RWPE2 (cell line): ENCODE measurements at regions not wholly inside any gene's neighbourhood (a gene's known extent, or its start where the extent isn't known, plus 50 kb on each side); places are given as distances from the start of the nearest gene placed in this dataset.

Experiments used
- ATAC-seq: fragments of 200-7000 bp; cut with Tn5 transposase; 3 replicates; pipeline ENCODE4 v1.9.1; 2021; ENCODE audit warnings: low read depth
- DNase-seq: peaks from one replicate; pipeline ENCODE4 v3.0.0-alpha.2; 2020; ENCODE audit warnings: low spot score
- H3K27ac ChIP-seq: fragments of 450-650 bp; 2 replicates; pipeline ENCODE4 v1.5.1; 2017; ENCODE audit warnings: mild to moderate bottlenecking; ENCODE audit not compliant: poor library complexity, severe bottlenecking
- H3K27me3 ChIP-seq: fragments of 250-450 bp; sonication (Bioruptor Pico); 2 replicates; pipeline ENCODE4 v1.5.1; 2021; ENCODE audit warnings: mild to moderate bottlenecking, moderate library complexity; ENCODE audit not compliant: insufficient read depth, poor library complexity, severe bottlenecking
- H3K36me3 ChIP-seq: fragments of 250-450 bp; sonication (Bioruptor Pico); 2 replicates; pipeline ENCODE4 v1.5.1; 2020; ENCODE audit warnings: low read depth, mild to moderate bottlenecking, moderate library complexity
- H3K4me1 ChIP-seq: fragments of 250-450 bp; sonication (Bioruptor Pico); 2 replicates; pipeline ENCODE4 v1.5.1; 2021; ENCODE audit warnings: mild to moderate bottlenecking, moderate library complexity; ENCODE audit not compliant: insufficient read depth, poor library complexity, severe bottlenecking
- H3K4me3 ChIP-seq: fragments of 250-450 bp; sonication (Bioruptor Pico); 2 replicates; pipeline ENCODE4 v1.5.1; 2021; ENCODE audit warnings: mild to moderate bottlenecking, moderate library complexity; ENCODE audit not compliant: severe bottlenecking
- H3K9me3 ChIP-seq: fragments of 250-450 bp; sonication (Bioruptor Pico); 2 replicates; pipeline ENCODE4 v1.5.1; 2021; ENCODE audit warnings: mild to moderate bottlenecking, moderate library complexity; ENCODE audit not compliant: severe bottlenecking
- TF ChIP-seq, protein P1 (sequence below): fragments of 450-650 bp; IDR thresholded peaks from one replicate; pipeline ENCODE4 v1.5.1; 2017; ENCODE audit warnings: mild to moderate bottlenecking, moderate library complexity; ENCODE audit not compliant: poor library complexity, severe bottlenecking

DNA sequence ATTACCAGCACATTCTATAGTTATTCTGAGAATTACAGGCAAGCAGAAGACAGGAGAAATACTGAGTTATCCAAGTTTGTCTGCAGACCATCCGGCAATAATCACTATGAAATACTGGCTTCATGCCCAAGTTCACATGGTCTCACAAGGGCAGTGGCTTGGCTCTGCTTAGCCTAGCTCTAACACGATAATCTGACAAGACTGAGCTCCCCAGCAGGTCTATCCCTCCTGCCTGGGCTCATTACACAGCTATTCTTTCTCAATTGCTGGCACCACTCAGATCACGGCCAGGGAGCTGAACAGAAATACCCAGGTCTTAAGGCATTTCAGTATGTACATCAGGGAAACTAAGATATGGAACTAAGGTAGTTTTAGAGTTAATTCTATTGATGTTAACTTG is 361.6 kb upstream of the PCDH20 start:
- DNase-seq = no peak
- ATAC-seq = no peak
- H3K4me1 ChIP-seq = no peaks in the 10 kb centered on the region
- no peak overlapping the region for H3K27ac ChIP-seq
- no peaks in the 10 kb centered on the region for H3K36me3 ChIP-seq
- H3K4me3 ChIP-seq = no peak overlapping the region
- TF ChIP-seq, protein P1, sequence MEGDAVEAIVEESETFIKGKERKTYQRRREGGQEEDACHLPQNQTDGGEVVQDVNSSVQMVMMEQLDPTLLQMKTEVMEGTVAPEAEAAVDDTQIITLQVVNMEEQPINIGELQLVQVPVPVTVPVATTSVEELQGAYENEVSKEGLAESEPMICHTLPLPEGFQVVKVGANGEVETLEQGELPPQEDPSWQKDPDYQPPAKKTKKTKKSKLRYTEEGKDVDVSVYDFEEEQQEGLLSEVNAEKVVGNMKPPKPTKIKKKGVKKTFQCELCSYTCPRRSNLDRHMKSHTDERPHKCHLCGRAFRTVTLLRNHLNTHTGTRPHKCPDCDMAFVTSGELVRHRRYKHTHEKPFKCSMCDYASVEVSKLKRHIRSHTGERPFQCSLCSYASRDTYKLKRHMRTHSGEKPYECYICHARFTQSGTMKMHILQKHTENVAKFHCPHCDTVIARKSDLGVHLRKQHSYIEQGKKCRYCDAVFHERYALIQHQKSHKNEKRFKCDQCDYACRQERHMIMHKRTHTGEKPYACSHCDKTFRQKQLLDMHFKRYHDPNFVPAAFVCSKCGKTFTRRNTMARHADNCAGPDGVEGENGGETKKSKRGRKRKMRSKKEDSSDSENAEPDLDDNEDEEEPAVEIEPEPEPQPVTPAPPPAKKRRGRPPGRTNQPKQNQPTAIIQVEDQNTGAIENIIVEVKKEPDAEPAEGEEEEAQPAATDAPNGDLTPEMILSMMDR = no peak
- no peaks in the 10 kb centered on the region for H3K9me3 ChIP-seq
- H3K27me3 ChIP-seq = no peaks in the 10 kb centered on the region

DNA sequence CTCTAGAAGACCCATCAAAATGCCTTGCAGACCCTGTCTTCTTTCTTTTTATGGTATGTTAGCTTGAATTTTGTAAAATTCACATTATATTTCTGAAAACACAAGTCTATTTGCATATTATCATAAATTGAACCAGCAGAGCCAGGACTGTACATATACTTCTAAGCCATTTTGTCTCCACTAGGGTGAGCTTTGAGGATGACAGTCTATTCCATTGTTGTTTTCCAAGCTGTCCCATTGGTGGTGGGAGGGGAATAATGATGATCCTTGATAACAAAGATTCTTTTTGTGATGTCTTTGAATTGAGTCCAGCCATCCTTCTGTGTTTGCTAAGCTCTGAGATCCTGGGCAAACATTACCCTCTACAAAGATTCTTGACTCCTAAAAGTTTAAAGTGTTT is 359.3 kb upstream of the PCDH20 start:
- no peak overlapping the region for H3K4me3 ChIP-seq
- TF ChIP-seq, protein P1 = no peak
- H3K36me3 ChIP-seq = no peaks in the 10 kb centered on the region
- H3K9me3 ChIP-seq = no peaks in the 10 kb centered on the region
- H3K4me1 ChIP-seq = no peaks in the 10 kb centered on the region
- H3K27me3 ChIP-seq = no peaks in the 10 kb centered on the region
- H3K27ac ChIP-seq = no peak overlapping the region
- ATAC-seq (no peak), DNase-seq (no peak)

DNA sequence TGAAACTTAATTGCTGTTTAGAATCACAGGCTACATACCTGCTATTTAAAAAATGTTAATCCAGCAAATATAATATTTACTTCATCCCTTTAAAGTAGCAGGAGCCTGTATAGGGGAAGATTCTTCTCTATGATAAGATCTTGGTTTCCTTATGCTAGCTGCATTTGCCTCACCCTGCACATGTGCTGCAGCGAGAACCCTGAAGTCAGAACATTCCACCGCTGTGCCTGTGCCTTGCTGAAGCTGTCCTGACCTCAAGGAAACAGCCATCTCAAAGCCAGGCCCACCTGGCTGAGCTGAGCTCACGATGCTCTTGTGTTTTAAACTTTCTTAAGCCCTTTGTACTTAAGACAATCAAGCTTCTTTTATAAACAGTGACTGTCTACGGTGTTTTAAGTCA is 355.0 kb upstream of the PCDH20 start:
- Histone ChIP-seq H3K27me3 (no peaks in the 10 kb centered on the region), H3K4me3 (no peak overlapping the region), H3K9me3 (no peaks in the 10 kb centered on the region), H3K36me3 (no peaks in the 10 kb centered on the region), H3K4me1 (no peaks in the 10 kb centered on the region), H3K27ac (no peak overlapping the region)
- no peak for DNase-seq
- TF ChIP-seq, protein P1 = no peak
- no peak for ATAC-seq

DNA sequence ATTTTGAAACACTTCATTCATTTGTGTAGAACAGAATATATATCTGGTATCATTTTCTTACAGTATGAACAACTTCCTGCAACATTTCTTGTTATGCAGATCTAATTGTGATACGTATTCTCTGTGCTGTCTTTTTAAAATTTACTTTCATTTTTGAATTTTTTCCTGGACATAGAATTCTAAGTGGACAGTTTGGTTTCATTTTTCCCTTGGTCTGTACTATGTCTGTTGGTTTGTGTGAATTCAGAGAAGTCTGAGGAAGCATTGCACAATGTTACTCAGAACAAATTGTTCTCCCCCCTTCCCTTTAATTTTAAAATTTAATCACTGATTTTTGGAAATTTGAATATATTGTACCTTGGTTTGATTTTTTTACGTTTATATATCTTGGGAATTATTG is 352.5 kb upstream of the PCDH20 start:
- ATAC-seq (no peak), DNase-seq (no peak)
- H3K36me3 ChIP-seq = no peaks in the 10 kb centered on the region
- H3K4me3 ChIP-seq = no peak overlapping the region
- TF ChIP-seq, protein P1 = no peak
- no peaks in the 10 kb centered on the region for H3K4me1 ChIP-seq
- H3K27me3 ChIP-seq = no peaks in the 10 kb centered on the region
- no peaks in the 10 kb centered on the region for H3K9me3 ChIP-seq
- H3K27ac ChIP-seq = no peak overlapping the region

DNA sequence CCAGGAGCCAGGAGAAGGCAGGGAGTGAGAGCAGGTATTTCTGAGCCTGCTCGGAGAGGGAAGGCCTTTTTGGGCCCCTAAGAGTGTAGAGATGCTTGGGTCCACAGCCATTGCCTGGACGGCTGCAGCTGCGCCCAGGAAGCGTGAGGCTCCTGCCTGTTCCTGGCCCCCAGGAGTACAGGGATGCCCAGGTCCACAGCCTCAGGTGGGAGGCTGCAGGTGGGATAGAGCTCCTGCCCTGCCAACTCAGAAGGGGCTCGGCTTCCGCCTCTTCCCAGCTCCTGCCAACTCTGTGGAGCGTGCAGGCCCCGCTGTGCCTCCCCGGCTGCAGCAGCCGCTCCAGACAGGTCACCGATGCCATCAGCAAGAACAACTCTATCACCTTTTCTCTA is 351.0 kb upstream of the PCDH20 start:
- Histone ChIP-seq H3K4me1 (no peaks in the 10 kb centered on the region), H3K4me3 (no peak overlapping the region), H3K9me3 (no peaks in the 10 kb centered on the region), H3K27ac (no peak overlapping the region), H3K27me3 (no peaks in the 10 kb centered on the region), H3K36me3 (no peaks in the 10 kb centered on the region)
- ATAC-seq (no peak), DNase-seq (no peak)
- TF ChIP-seq, protein P1 = no peak
